OCI-M1 (cell line): ENCODE measurements at regions not wholly inside any gene's neighbourhood (a gene's known extent, or its start where the extent isn't known, plus 50 kb on each side); places are given as distances from the start of the nearest gene placed in this dataset.
"Not testable (repeated sequence)": the region's sequence is repeated elsewhere in the genome, so short reads cannot be mapped to it uniquely, and the experiment has no call there.

Experiments used
- DNase-seq: peaks from one replicate; lab custom pipeline; 2025; lab: John Stamatoyannopoulos, UW

- DNase-seq: no peak
Observed at GRCh38 chr2:212871597-212871996, 279.8 kb downstream of the IKZF2 start.

DNA sequence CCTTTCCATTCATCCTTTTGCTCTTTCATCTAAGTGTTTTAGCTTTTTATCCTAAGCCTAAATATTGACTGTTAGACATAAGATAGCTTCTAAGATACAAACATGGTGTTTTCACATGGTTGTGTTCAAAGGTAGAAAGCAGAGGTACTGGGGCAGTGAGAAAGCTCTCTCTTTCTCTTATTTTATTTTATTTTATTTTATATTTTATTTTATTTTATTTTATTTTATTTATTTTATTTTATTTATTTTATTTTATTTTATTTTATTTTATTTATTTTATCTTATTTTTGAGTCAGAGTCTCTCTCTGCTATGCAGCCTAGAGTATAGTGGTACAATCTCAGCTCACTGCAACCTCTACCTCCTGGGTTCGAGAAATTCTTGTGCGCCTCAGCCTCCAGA is 287.2 kb downstream of the IKZF2 start:
- no peak for DNase-seq

GRCh38 chr2:212863185-212863588 is 288.2 kb downstream of the IKZF2 start:
- DNase-seq: peak; percentile 87

- DNase-seq: no peak
Observed at GRCh38 chr2:212858496-212858895, 292.9 kb downstream of the IKZF2 start.

DNA sequence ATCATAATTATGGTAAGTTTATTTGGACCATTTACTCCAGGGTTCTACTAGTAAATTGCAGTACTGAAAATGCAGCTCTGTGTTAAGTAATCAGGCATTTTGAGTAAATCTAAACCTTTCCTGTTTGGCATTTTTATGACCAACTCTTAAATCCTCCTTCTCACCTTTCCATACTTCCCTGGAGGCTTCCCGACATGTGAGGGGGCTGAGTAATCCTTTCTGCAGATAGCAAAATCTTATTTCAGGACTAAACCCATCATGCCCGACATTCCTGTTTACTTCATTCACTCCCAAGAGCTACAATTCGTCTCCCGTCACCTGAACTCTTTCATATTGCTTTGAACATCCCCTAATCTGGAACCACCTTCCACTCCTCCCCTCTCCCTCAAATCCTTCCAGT is 296.6 kb downstream of the IKZF2 start:
- DNase-seq: no peak

DNA sequence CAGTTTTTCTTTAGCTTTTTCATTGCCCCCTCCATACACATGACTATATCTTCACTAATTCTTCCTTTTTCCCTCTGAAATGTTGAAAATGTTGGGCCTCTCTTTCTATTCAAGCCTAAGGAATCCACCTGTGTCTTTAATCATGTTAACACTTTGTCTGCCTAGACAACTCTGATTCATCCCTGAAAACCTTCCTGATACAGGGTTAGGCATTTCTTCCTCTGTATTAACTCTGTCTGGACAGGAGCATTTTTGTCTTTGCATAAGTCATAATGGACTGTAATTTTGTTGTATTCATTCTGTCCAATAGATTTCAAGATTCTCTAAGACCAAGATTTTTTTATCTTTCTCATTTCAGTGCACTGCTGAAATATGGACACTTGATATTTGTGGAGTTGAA is 297.3 kb downstream of the IKZF2 start:
- DNase-seq: no peak

GRCh38 chr2:212845941-212846340 is 305.5 kb downstream of the IKZF2 start:
- DNase-seq: no peak

DNA sequence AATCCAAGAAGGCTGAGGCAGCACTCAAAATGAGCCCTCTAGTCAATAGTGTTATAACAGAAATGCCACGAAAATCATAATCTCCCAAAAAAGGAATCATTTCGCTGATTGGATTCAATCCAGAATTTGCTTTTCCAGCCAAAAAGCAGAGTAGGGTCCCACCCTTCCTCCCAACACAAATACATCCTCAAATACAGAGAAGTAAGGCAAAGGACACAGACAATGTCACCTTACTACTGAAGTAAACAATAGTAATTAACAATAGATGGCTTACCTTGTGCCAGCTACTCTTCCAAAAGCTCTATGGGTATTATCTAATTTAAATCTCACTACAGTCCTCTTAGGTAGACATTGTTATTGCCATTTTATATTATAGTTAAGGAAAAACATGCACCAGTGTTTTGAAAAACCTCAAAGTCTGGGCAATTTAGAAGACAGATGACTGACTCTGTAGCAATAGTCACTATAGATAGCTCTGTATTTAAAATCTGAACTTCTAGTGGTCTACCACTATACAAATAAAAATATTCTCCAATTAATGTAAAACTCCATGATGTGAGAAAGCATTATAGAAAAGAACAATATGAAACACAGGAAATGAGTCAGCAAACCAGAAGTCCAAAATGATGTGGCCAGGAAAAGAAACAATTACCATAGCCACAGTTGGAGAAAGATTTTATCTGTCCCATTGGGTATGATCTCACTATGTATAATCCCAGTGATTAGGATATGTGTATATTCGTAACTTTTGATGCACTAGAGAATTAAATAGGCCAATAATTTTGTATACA is 305.0 kb upstream of the ERBB4 start:
- DNase-seq: peak; percentile 58

DNA sequence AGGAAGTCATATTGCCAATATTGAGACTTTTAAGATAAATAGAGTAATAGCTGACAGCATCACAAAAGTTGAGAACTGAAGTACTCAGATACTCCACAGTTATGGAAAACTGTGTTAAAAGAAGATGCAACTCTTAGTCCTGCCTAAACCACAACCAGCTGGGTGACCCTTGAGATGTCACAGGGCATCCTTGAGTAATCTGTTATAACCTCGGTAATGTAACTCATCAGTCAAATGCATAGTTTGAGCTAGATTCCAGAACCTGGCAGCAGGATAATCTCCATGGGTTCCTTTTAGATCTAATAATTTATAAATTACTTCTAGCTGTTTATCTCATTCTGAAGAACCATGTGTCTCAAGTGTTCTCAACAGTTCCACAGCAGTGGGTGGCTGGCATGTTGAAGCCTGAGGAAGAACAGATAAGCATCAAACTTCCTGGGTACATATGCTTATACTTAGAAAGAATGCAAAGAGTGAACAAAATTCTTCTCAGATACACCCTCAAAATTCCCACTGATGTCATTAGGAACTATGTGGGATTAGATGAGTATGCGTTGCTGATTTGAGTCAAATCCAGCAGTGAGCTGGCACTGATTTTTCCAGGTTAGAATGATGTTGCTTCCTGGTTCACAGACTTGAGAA is 304.1 kb upstream of the ERBB4 start:
- DNase-seq: no peak

DNA sequence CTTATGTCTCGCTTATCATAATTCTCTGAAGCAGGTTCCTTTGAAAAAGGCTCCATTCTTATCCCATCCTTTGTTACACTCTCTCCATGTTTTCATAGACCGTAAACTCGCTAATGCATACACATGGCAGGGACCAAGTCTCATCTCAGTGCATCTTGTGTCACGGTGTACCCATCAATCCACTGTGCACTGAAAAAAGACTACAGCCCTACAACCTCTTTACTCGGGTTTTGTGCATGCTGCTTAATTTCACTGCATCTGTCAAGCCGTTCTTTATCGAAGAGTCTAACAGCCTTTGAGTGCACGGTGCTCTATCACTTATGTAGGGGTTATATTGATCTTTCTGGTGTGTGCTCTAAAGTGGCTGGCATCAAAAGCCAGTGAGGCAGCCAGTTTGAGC is 302.9 kb upstream of the ERBB4 start:
- DNase-seq: no peak

DNA sequence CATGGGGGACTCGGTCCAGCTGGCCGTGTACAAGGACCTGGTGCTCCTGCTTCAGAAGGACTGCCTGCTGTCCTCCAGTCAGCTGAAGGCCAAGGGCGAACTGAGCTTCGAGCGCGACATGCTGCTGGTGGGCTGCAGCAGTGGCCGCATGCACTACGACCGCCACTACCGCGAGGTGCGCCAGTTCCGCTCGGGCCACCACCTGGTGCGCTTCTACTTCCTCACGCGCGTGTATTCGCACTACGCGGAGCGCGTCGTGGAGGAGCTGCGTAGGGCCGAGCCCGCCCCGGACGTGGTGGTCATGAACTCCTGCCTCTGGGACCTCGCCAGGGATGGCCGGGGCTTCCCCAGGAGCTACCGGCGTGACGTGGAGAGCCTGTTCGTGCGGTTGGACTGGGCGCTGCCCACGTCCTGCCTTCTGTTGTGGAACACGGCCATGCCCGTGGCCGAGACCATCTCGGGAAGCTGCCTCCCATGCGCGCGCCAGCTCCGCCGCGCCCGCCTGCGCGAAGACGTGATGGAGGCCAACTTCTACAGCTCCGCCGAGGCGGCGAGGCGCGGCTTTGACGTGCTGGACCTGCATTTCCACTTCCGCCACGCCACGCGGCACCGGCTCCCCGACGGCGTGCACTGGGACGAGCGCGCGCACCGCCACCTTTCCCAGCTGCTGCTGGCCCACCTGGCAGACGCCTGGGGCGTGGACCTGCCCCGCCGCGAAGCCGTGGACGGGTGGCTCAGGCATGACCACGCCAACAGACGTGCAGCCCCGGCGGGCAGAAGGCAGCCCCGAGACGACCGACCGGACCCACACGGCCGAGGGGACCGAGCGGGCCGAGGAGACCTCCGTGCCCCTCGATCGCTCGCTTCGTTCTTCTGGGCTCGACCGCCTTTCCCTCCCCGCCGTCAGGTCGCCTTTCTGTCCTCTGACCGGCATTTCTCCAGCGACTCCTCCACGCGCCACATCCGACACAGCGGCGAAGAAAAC is 293.9 kb upstream of the ERBB4 start:
- DNase-seq: no peak

DNA sequence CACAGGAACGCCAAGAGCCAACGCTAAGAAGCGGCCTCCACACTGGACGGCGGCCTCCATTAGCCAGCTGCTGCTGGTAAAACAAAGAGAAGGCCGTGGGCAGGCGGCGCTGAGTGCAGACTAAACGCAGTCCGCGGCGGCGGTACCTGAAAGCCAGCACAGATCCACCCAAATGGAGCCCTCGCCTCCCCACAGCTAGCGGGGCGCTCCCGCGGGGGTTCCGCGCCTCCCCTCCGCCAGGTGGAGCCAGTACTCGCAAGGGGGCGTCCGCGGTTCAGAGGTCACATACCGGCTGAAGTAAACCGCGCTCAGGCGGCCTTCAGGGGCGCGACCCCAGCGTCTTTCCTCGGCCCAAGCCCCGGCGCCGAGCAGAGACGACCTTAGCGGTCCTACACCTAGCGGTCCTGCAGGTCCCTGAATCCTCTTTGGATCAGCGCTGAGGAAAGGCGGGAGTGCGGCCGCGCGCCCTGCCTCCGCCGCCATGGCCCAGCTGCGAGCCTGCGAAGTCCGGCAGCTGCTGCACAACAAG is 293.1 kb upstream of the ERBB4 start:
- DNase-seq: no peak

DNA sequence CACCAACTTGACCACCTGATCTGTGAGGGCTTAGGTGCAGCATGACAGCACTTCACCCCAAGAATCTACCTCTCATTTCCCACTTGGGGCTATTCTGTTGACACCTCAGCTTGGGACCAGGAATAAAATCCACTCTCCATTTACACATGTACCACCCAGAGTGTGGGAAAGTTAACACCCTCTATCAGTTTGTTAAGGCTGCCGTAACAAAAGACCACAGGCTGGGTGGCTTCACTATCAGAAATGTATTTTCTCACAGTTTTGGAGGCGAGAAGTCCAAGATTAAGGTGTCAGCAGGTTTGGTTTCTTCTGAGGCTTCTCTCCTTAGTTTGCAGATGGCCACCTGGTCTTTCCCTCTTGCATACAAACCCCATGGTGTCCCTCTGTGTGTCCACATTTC is 277.7 kb upstream of the ERBB4 start:
- no peak for DNase-seq

GRCh38 chr2:212815453-212815852 is 276.9 kb upstream of the ERBB4 start:
- DNase-seq: peak; percentile 36

- DNase-seq: no peak
Observed at GRCh38 chr2:212814941-212815340, 276.3 kb upstream of the ERBB4 start.

DNA sequence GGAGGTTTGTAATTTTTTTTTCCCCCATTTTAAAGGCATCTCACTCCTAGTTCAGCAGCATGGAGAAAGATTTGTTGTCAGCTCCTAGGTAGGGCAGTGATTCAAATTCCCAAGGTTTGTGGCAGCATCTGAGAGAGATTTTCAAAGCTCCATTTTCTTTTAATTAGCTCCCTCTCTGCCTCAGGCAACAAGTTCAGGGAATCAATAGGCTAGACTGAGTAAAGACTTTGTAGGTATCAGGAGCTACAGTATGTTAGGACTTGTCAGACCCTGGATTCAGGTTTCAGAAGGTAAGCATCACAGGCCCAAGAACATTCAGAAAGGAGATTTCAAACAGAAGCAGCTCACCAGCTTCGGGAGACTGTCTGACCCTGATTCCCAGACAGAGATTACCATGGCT is 273.3 kb upstream of the ERBB4 start:
- DNase-seq: no peak

GRCh38 chr2:212811036-212811805 is 272.6 kb upstream of the ERBB4 start:
- DNase-seq: peak; percentile 78

DNA sequence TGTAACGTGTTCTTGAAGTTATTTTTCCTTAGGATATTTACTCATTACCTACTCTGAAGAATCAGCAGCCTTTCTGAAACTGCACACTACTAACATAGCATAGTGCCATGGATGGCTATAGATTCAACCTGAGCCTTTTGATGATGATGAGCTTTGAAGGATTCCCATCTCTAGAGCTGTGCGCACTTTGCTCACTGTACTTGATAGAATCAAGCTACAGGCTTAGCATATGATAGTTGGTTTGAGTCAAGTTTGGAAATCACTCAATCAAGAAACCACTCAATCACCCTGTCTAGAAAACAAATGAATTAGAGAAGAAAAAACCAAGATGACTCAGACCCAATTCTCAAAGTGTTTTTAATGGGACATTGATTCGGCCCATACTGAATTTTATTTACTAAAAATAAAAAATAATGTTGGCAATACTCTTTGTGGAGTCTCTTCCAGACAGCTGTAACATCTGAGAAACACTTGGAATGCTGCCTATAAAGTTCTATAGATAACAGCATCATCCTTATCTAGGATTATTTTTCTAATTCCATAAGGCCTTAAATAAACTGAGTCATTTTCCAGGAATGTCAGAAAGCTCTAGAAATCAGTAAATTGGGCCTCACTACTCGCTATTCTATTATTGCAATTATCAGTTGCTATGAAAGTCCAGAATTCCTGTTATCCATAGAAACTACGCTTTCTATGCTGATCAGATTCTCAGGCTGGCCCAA is 259.0 kb upstream of the ERBB4 start:
- no peak for DNase-seq

GRCh38 chr2:212794471-212794870 is 255.9 kb upstream of the ERBB4 start:
- DNase-seq: no peak

DNA sequence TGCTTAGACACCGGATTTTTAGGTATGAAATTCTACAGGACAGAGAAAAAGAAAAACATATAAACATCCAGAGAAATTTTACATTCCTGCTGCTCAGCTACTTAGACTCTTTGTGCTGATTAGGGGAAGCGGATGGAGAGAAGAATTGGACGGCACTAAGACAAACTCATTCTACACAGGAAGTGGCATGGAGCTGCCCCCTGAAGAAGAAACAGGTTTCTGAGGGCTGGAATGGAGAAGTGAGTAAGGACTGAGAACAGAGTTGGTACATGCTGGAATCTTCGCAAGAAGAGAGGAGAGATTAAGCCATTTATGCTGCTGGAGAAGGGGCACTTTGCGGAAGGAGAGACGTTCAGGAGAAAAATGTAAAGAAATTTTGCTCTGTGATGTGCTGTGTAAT is 253.0 kb upstream of the ERBB4 start:
- DNase-seq: no peak

DNA sequence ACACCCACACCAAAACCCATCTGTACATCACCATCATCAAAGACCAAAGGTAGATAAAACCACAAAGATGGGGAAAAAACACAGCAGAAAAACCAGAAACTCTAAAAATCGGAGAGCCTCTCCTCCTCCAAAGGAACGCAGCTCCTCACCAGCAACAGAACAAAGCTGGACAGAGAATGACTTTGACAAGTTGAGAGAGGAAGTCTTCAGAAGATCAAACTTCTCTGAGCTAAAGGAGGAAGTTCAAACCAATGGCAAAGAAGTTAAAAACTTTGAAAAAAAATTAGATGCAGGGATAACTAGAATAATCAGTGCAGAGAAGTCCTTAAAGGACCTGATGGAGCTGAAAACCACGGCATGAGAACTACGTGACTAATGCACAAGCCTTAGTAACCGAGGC is 247.5 kb upstream of the ERBB4 start:
- DNase-seq: not testable (repeated sequence)
